EH (cell line): ENCODE measurements at regions not wholly inside any gene's neighbourhood (a gene's known extent, or its start where the extent isn't known, plus 50 kb on each side); places are given as distances from the start of the nearest gene placed in this dataset.
"Not testable (repeated sequence)": the region's sequence is repeated elsewhere in the genome, so short reads cannot be mapped to it uniquely, and the experiment has no call there.

Experiments used
- DNase-seq: peaks from one replicate; pipeline ENCODE4 v3.0.0-alpha.2; 2015; ENCODE audit warnings: low read depth

GRCh38 chr13:22967669-22968068, 213.1 kb upstream of the SGCG start:
- DNase-seq = no peak

GRCh38 chr13:22979952-22980351, 200.8 kb upstream of the SGCG start:
- DNase-seq = no peak

DNA sequence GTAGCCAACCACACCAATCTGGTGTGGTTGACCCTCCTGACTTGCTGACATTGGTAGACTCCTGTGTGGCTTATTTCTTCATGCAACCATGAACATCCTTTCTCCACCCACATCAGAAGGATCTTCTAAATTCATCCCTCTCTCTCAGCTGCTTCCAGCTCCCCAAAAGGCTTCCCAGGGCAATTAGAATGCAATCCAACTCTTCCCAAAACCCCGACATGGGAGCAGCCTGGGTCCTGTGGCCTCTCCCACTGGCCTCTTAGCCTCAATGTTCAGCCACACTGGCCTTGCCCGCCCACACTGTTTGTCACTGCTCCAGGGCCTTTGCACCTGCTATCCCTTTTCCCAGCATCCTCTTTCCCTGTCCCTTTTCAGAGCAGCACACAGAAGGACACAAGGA, 199.8 kb upstream of the SGCG start:
- no peak for DNase-seq

GRCh38 chr13:22993148-22993547, 187.6 kb upstream of the SGCG start:
- DNase-seq = no peak

GRCh38 chr13:23003446-23003845, 177.3 kb upstream of the SGCG start:
- no peak for DNase-seq

- no peak for DNase-seq
Measured at GRCh38 chr13:23007426-23007825, 173.4 kb upstream of the SGCG start.

- no peak for DNase-seq
Measured at GRCh38 chr13:23018143-23018542, 162.6 kb upstream of the SGCG start.

DNA sequence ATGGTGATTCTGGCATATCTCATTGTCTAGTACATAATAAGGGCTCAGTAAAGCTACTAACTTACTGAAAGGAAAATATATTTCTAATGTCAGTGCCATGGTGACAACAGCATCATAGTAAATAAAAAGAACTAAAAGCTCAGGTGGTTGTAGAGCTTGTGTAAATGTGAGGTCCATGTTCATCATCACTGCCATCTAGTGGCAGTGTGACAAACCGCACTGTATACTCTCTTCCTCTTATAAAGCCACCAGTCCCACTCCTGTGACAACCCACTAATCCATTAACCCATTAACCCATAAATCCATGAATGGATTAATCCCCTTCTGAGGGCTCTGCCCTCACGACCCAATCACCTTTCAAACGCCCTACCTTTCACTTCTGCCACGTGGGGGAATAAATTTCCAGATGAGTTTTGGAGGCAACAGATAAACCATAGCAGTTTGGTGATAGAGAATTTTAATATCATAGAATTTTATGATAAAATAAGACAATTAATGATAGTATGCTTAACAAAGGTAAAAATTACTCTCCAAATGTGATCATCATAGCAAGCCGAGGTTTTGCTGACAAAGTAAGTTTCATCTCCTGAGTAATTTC, 160.4 kb upstream of the SGCG start:
- peak; percentile 58 for DNase-seq

DNA sequence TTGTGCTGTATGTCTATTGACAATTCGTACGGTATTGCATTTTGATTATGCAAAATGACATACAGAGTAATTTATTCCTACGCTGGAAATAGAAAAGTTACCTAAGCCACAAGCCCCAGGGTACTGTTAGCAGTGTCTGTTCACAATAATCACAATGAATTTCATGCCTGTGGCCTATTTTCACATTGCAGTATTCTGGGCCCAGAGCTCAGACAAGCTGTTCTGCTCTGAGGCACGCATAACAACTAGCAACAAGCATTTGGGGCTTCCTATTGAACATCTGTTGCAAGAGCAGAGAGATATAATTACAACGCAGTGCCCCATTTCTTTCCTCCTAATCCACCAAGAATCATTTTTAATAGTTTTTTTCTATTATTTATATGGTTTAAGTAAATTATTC, 158.9 kb upstream of the SGCG start:
- no peak for DNase-seq

DNA sequence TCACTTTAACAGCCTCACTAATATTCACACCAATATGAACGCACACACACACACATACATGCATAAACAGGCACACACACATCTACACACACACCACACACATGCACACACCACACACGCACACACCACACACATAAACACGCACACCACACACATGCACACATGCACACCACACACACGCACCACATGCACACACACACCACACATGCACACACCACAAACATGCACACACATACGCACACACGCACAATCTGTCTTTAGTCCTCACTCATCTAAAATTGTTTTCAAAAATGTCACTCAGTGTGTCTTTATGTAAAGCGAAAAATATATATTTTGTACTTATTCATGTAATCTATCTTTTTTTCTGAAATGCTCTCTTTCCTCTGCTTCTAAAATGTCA, 158.1 kb upstream of the SGCG start:
- no peak for DNase-seq

DNA sequence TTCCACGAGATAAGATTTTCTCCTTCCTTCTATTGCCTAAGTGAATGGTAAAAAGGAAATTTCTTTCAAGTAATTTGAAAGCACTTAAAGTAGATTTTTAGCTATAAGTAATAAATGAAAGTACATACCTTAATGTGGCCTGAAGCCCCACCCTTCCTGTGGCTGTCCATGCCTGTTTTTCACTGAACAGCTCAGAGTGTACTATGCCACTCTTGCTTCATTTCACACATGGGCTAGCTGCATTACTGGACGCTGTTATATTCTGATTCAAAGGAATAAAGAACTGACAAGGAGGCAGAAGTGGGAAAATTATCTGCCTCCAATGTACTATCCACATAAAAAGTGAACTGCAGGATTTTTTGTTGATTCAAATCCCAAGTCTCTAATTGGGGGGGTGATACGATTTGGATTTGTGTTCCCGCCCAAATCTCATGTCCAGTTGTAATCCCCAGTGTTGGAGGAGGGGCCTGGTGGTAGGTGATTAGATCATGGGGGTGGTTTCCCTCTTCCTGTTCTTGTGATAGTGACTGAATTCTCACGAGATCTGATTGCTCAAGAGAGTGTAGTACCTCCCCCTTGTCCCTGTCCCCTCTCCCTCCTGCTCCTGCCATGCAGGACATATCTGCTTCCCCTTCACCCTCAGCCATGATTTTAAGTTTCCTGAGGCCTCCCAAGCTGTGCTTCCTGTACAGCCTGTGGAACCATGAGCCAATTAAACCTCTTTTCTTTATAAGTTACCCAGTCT, 154.7 kb upstream of the SGCG start:
- DNase-seq = no peak

DNA sequence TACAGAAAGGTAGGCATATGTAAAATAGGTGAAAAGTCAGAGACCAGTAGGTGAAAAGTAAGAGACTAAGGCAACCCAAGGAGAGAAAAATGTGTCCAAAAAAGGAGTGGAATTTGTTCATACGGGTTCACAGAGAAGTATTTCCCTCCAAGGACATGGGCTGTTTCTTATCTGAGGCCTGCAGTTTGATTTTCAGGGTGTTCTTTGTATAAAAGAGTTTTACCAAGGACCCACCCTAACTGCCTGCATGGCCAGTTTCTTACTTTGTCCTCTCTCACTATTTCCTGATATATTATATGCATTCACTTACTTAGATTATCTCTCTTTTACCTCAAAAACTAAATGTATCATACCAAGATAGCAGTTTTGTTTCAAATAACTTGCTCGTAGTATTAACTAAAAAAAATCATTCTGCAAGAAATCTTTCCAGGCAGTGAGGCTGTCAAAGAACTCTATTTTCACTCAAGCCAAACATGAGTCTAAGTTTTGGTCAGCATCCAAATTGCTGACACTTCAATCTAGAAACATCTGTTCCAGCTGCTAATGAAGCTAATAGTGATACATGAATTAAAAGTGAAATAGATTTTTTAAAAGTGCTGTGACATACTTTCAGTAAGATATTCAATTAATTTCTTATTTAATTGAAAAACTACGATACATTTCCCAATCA, 141.4 kb upstream of the SGCG start:
- no peak for DNase-seq

- DNase-seq = no peak
Measured at GRCh38 chr13:23042181-23042580, 138.6 kb upstream of the SGCG start.

DNA sequence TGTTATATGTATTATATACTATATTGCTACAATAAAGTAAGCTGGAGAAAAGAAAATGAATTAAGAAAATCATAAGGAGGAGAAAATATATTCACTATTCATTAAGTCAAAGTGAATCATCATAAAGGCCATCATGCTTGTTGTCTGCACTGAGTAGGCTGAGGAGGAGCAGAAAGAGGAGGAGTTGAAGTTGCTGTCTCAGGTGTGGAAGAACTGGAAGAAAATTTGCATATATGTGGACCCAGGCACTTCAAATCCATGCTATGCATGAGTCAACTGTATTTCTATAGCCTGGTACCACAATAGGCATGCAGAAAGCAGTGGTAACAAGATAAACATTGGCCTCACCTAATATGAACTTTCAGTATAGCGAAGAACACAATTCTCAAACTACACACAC, 135.9 kb upstream of the SGCG start:
- DNase-seq = no peak

DNA sequence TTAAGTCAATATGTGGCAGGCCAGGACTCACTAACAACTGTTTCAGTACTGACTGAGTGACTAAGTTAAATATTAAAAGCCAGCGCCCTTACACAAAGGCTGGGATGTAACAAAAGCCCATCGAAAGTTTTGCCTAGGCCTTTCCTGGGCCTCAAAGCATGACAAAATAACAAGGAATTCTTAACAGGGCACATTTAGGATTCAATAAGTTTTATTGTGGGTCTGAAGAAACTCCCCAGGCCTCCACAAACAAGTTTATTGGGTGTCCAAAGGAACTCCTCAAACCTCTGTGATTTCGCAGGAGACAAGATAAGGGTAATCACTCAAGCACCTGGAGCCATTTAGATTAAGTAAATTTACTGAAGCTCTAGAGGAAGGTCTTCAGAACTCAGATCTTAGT, 130.7 kb upstream of the SGCG start:
- DNase-seq = no peak

DNA sequence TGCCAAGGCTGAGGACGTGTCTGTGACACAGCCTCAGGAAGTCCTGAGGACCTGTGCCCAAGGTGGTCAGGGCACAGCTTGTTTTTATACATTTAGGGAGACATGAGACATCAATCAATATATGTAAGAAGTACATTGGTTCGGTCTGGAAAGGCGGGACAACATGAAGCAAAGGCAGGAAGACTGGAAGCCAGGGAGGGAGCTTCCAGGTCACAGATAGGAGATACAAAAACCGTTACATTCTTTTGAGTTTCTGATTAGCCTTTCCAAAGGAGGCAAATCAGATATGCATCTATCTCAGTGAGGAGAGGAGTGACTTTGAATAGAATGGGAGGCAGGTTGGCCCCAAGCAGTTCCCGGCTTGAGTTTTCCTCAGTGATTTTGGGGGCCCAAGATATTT, 127.1 kb upstream of the SGCG start:
- DNase-seq = not testable (repeated sequence)

DNA sequence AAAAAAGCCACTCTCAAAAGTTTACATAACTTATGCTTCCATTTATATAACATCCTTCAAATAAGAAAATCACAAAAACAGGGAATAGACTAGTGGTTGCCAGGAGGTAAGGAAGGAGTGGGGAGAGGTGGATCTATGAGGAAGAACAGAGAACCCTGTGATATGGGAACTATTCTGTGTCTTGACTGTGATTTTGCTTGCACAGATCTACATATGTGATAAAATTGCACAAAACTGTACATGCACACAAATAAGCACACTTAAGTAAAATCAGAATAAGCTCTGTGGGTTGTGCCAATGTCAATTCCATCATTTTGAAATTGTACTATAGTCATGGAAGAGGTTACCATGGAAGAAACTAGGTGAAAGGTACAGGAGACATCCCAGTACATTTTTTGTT, 121.6 kb upstream of the SGCG start:
- DNase-seq = no peak

DNA sequence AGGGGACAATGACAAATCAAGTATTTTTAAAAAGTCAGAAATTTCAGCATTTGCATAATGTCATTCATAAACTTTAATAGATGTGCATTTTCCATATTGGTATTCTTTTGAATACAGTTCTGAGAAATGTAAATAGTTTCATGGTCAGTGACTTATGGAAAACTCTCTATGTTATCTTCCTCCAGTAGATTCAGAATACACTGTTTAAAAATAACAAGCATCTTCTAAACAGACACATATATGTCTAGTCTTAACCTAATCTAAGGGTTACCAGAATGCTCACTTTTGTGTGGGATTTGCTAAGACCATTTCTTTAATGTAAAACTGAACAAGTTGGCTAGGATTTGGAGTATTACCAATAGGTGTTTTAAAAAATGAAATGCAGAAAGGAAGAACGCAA, 119.8 kb upstream of the SGCG start:
- no peak for DNase-seq

DNA sequence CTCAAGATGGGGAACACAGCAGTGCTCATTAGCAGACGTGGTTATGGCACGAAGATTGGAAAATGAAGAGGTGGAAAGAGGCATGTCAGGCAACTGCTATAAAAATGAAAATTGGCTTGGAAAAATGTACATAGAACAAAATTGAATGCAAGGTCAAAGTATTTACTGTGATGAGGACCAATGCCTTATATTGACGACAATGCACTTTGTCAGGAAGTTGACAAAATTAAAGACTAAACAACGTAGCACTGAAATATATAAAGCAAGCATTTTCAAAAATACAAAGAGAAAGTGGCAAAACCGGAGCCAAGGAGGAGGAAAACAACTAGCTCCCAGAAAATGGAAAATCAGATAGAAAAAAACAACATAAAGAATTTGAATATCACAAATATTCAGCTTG, 113.7 kb upstream of the SGCG start:
- DNase-seq = no peak

- peak; percentile 72 for DNase-seq
Measured at GRCh38 chr13:23069566-23069965, 111.2 kb upstream of the SGCG start.

DNA sequence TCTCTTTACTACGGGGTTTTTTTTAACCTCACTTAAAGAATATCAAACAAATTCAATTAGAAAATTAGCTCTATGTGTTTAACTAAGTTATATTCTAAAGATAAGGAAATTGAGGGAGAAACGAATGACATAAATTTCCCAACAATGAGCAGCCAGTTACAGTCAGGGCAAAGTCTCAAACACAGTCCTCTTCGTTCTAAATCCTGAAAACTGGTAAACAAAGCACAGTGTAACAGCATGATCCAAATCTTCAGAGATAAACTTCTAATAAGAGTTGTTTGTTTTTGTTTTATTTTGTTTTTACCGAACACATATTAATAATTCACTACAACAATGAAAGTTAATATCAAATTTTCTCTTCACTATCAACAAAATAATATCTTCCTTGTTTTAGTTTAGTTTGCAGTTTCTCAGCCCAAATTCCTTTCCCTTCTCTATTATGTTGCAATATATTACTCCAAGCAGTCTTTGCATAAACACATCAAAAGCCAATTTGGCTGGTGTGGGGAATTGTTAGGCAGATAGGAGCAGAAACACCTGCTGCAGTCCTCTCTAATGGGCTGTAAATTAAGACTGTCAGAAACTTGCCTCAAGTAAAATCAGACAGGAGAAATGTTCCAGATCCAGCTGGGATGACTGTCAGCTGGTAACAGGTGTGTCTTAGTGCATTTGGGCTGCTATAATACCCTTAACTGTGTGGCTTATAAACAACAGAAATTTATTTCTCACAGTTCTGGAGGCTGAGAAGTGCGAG, 106.5 kb upstream of the SGCG start:
- DNase-seq = no peak

DNA sequence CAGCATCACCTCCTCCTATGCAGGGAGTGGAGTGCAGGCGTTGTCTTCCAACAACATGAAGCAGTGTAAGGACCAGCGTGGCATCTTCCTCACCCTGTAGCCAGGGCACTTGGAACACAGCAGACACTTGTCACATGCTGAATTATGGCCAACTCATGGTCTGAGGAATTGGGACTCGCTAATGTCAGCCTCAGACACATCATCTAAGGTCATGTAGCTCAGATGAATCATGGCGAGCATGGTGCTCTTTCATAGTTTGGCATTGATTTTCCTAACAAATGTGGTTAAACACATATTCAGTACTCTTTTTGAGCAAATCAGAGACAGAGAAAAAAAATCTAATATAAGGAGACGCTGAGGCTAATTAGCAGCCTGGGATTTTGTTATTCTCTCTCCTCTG, 99.6 kb upstream of the SGCG start:
- peak; percentile 51 for DNase-seq

DNA sequence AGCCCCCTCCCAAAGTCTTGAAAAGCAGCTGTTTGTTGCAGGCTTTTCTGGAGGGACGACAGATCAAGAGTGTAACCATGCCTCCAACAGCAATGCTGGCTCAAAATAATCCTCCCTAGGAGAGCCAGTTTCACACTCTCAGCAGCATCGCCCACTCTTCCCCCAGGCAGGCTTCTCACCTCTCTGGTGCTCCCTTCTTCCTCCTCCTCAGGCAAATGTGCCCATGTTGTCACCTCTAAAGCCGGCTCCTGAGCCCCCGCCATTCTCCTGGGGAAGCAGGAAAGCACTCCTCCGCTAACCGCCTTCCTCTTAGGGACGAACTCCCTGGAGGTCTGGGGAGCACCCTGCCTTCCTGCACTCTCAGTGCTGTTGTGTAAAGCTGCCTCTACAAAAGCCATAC, 98.9 kb upstream of the SGCG start:
- no peak for DNase-seq
